COLO668 (cell line): ENCODE measurements at regions not wholly inside any gene's neighbourhood (a gene's known extent, or its start where the extent isn't known, plus 50 kb on each side); places are given as distances from the start of the nearest gene placed in this dataset.

Experiments used
- DNase-seq: peaks from one replicate; lab custom pipeline; 2025; ENCODE audit not compliant: unreplicated experiment; lab: John Stamatoyannopoulos, UW

DNA sequence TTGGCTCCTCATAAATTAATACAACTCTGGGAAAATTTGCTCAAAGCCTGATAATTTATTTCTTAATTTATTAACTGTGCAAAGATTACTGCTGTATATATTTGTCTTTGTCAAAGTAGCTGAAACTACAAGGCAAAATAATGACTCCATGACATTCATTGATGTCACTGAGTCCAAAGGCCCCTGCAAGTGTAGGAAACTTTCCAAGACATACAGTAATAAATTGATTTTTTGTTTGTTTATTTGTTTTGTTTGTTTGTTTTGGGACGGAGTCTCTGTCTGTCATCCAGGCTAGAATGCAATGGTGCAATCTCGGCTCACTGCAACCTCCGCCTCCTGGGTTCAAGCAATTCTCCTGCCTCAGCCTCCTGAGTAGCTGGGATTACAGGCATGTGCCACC lies 96.8 kb upstream of the LPP start:
- no peak for DNase-seq

DNA sequence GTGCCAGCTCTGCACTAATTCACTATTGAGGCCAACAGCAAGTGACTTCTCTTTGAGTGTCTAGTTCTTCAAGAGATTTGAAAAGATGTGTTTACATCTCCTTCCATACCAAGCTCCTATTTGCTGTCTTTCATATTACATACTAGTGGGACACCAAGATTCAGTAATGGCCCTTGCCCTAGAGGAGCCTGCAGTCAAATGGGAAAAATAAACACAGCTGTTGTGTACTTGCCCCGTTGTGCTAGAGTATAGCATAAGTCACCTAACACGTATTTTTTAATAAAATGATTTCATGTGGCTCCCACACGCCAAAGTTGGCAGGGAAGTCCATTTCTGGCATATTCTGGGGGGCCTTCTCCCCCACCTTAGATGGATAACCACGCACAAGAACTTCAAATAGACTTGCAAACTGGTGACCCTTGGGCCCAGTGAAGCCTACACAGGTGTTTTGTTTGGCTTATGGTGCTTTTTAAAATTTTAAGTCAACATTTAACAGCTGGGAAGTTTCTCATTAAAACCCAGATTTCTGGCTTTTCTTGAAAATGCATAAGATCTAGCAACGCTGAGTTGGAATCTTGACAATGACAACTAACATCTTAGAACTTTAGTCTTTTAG lies 95.3 kb upstream of the LPP start:
- no peak for DNase-seq

DNA sequence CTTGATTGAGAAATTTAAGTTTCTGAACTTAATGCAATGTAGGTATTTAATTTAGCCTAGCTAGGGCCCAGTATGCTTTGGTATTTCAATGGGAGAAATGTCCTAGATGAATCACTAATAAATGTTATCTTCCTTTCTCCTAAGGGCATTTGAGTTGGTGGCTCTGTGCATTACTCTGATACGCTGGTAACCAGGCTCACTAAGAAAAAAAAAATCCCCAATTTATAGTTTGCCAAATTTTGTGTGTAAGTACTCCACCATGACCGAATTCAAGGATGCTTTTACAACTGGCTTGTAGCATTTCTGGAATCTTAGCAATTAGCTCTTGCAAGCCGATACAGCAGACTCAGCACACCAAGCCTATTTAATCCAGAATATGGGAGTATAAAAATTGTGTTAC lies 94.6 kb upstream of the LPP start:
- no peak for DNase-seq

DNA sequence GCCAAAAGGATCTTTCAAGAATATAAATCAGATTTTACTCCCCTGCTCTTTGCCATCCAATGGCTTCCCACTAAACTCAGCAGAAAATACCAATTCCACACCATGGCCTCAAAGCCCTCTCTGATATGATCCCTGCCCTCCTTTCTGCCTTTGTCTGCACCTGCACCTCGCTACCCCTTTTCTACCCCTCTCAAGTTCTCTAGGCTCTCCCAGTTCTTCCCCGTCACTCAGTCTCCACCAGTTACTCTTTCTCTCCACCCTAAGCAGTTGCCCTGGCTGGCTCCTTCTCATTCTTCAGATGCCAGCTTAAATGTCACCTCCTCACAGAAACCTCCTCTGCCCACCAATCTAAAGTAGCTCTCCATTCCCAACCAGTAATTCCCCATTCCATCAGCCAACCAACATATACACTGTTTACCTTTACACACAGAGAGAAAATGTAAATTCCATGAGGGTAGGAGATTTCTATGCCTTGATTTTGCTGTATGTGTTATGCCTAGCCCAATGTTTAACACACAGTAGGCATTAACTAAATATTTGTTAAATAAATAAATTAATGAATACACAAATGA lies 93.6 kb upstream of the LPP start:
- no peak for DNase-seq

DNA sequence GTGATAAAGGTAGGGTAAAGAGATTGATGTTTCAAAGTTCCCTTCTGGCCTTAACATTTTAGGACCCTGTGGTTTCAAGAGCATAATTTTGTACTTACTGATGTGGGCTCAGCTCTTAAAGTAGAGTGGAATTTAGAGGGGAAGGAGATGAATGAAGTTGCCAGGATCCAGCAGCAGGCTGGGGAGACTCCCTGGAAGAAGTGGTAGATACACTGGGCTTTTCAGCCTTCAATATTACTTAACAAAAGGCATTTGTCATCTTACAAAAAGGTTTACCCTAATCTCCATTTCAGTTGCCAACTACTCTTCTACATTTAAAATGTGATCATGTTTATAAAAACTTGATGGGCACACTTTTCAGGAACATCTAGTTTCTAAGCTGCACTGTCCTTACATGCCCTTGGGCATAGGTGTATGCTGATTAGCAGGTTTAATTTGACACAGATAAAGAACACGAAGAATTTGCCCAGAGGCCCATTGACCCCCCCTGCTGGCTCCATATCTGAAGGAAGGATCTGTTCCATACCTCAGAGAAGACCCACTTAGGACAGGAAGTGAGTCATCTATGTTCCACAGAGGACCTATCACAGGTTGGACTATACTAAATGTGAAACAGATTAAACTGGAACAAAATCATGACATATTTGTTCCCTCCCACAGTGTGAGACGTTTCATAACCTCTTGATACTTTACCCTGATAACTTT lies 93.0 kb upstream of the LPP start:
- DNase-seq, result peak; percentile 33

DNA sequence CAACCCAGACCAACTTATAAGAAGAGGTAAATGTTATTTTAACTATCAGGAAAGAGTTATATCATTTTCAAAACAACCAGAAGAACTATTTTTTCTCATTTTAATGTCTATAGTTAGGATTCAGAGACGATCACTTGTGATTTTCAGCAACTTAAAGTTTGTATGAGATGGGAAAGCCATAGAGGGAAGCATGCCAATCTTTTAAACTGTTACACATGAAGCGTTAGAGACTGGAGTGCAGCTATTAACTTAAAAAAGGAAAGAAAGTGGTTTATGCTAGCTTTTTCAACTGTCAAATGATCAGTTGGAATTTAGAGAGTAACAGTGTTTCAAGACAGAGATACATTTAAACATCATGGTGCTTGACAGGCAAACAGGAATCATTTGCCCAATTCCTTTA lies 91.7 kb upstream of the LPP start:
- no peak for DNase-seq

DNA sequence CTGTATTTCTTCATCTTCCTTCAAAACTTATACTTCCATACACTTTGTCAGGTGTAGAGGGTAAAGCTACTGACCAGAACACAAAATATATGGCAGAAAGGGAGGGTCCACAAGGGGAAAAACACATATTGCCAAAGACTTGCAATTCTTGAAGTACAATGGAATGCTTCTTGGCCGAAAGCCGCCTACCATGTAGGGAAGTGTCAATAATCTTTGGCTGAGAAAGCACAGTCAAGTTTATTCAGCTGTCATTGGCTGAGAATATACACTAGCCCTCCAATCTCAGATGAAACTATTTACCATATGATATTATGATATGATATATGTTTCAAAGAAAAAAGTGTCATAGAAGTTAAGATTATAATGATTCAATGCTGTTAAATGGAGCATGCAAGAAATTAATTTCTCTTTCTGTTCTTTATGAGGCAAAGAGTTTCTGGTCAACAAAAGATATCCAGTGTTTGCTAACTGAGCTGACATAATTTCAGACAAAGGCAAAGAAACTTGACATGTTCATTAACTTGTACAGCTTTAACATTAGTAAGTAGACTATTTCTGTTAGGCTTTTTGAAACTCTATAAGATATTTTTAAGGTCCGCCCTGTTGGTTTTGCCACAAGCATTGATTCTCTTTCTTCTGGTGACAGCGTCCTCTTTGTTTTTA lies 89.0 kb upstream of the LPP start:
- no peak for DNase-seq

DNA sequence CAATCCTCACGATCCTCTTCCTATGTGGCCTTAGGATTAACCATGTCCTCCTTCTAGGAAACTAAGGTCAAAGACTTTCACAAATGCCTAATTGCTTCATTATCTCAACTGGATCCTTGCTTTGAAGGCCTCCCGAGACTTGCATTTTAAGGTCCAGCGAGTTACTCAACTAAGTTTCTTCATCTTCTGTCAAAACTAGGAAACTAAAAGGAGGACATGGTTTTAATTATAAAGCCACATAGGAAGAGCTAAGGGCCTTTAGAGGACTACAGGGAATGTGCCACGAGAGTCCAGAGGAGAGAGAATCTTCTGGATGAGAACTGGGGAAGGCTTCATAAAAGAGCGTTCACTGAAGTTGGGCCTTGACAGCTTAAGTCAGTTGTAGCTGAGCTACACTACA lies 87.8 kb upstream of the LPP start:
- no peak for DNase-seq

DNA sequence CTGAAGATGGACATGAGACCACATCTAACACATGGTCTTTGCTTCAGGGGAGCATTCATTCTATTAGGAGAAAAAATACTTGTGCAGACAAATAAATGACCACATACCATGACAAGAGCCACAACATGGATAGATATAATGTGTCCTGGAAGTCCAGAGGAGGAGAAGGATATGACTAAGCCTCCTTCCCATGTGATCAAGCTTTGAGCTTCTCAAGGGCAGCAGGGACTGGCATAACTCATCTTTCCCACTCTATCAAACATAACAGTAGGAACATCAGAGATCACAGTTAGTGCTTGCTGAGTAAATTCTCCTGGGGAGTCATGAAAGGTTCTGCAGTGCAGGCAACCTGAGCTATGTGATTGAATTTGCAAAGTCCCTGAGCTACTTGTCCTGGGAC lies 86.0 kb upstream of the LPP start:
- no peak for DNase-seq

DNA sequence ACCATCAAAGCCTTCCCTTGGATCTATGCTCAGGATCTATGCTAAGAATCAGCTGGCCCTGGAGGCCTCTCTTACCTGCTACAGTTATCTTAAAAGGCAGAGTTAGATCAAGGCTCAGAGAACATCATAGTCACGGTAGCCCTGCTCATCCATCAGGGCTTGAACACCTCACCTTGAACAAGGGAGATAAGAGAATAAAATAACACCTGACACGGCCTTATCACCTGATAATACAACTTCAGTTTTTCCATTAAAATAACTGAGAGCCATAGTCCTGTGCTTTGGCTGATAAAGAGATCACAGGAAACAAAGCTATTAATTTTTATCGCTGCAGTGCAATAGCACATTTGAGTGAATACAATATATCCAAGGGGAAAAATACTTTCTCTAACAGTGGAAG lies 85.6 kb upstream of the LPP start:
- no peak for DNase-seq

DNA sequence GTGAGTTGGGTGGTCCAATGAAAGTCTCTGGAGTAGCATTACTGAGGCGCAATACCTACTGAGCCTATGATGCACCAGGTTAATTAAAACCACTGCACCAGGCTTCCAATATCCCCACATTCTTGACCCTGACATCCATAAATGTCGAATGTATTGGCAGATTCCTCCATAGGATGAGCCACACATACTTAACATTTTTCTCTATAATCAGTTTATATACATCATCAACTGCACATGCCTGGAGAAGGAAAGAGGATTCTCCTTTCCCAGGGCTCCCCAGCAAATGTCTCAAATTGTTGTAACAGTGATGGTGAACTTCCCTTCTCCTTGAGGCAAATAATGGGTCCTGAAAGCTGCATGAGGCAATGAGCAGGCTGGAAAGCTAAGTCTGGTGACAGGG lies 82.3 kb upstream of the LPP start:
- no peak for DNase-seq

DNA sequence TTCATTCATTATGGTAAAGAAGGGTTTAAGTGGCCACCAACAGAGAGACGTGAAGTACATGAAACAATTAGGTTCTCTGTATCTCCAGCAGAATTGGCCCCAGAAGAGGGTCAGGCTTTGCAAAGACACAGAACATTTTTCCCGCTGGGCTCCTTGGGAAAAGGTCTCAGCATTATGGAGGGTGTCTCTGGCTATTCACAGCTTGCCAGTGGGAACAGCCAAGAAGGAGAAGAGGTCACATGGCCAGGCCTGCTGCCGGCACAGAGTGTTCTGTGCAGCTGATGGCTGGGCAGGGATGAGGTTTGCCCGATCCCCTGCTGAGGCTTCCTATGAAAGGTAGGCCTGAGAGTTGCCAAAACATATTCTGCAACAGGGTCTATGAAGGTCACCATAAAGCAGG lies 77.8 kb upstream of the LPP start:
- no peak for DNase-seq

DNA sequence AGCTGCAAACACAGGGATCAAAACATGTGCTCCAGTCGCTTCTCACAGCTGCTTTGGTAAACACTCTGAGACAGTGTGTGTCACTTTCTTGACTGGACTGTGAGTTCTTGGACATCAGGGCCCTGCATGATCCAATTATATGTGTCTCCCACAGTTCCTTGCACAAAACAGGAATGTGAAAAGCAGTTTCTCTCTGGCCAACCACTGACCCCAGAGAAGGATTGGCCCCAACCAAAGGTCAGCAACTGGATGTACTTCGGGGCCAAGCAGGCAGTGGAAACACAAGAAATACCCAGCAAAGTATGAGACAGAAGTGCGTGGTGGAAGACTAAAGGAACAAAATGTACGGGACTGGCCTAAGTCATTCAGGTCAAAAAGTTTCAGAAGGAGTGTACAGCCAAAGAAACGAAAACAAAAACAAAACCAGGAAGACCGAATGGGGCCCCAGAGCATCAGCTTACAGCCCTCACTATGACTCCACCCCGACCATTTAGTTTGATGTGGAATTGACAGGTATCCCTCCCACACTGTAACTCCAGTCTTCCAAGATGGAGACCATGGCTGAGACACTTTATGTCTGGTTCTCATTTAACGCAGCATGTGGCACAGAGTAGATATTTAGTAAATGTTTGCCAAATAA lies 76.7 kb upstream of the LPP start:
- DNase-seq, result no peak

DNA sequence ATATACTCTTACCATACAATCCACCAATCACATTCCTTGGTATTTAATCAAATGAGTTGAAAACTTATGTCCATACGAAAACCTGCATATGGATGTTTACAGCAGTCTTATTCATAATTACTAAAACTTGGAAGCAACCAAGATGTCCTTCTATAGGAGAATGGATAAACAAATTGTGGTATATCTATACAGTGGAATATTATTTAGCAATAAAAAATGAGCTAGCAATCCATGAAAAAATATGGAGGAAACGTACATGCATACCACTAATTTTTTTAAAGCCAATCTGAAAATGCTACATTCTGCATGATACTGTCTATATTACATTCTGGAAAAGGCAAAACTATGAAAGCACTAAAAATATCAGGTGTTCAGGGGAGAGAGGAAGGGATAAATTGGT lies 73.9 kb upstream of the LPP start:
- DNase-seq, result no peak

DNA sequence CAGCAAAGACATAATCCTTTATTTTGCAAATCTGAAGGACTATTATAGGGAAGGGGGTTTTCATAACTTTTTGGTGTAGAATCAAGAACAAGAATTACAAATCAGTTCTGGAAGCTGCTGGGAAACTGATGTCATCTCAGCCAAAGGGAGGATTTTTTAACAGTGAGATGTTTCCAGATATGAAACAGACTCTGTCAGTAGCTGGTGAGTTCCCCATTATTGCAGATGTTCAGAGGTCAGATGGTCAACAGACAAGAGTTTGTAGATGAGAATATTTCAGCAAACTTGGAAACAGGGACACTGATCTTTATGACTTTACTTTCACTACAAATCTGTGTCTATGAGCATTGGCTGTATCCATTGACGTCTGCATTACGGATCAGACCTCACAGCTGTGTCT lies 71.9 kb upstream of the LPP start:
- no peak for DNase-seq

DNA sequence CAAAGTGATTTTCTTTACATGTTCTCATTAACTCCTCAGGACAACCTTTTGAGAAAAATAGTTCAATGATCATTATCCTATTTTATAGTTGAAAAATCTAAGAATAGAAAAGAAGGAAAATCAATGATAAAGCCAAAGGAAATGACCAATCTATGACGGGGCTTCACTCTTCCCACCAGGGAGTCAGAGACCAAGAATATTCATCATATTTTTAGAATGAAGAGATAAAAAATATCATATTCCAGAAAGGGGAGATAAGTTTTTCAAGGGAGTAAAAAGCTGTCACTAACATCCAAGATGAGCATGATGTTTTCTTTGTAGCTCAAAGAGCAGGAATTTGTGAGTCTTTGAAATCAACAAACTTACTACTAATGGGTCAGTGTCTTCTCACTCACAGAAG lies 71.5 kb upstream of the LPP start:
- no peak for DNase-seq

DNA sequence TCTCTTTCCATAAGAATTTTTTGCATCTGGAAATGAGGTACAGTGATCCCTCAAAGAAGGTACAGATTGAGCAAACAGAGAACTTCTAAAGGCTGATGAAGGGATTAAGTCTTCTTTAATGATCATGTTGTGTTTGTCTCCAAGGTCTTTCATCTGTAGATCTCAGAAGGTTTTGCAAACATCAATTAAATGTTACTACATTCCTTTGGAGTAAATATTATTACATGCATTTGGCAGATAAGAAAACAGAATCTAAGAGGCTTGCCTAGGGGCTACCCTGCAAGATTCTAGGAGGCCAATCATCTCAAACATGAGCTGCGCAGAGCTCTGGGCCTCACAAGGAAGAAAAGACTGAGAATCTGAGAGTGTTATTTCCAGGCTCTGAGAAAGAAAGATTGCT lies 70.9 kb upstream of the LPP start:
- no peak for DNase-seq

DNA sequence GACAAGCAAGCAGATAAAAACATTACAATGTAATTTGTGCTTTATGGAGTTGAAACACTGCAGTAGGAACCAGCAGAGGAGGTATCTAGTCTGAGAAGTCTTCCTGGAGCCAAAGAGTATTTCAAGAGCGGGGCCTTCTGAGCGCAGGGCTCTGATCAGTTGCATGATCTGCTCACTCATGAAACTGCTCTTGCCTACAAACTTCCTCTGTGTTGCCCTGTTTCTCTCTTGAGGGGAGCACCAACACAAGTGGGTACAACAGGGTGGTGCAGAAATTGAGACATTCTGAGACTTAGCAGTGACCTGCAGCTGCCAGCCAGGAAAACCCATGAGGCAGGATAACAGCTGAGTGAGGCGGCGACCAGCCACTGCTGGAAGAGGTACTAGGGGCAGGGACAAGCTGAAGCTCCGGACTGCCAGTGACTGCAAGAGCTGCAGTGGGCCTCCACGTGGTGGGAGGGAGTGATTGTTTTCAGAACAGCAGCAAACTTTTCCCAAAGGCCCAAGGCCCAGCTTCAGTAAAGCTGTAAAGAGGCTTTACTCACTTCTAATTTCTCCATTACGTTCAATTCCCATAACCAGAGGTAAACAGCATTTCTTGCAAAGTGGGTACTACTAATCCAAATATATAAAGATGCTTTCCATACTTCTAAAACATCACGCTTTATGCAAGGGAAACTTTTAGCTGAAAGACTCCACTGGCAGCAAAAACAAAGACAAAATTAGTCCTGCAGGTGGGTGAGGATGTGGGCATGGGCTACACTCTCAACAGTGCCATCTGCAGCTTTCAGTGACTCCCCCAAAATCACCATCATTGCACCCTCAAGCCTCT lies 69.0 kb upstream of the LPP start:
- no peak for DNase-seq

DNA sequence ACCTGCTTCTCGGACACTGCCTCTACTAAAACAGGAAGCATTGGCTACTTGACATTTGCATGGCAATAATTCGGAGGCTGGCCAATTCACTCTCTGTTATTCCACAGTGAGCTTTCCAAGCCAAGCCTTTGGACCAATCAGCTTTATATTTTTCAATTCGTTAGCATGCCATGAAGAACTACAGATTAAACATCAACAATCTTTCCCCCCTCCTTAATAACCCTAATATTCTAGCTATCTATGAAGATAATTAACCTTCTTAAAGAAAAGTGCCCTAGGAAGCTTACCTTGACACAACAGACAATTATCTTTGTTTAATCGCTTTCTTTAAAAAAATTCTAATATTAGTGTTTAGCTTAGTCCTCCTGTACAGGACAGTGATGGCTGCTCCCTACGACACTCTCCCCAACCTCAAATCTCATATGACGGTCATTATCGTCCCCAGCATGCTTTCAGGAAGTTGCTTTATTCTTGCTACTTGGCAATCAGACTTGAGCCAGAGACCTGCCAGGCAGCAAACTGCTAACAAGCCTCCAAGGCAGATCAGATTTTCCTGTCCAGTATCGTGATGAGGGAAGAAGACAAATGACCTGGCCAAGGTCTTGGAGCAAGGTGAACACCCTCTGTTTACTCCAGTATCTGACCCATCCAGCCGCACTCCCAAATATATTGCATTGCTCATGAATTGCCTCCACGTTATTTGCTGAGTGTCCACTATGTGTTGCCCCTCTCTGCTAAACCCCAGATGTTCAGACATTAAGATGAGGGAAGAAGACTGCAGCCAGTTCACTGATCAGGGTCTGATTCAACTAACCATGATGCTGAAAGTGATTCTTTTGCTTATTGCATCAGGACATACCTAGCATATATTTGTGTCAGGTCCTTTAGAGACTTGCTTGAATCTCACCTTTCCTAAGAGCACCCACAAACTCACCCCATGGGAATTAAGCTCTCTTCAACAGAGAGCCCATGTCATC lies 68.1 kb upstream of the LPP start:
- DNase-seq, result no peak
